PC-3 (cell line): ENCODE measurements at regions not wholly inside any gene's neighbourhood (a gene's known extent, or its start where the extent isn't known, plus 50 kb on each side); places are given as distances from the start of the nearest gene placed in this dataset.

Experiments used
- ATAC-seq: fragments of 200-7000 bp; cut with Tn5 transposase; 2 replicates; pipeline ENCODE4 v1.9.1; 2020; ENCODE audit warnings: mild to moderate bottlenecking, moderate library complexity
- BruUV-seq: library from RNA; stranded (reverse); fragments of 400-500 nt; replicated peaks from 2 replicates; lab custom pipeline; 2021; lab: Mats Ljungman, UMichigan
- CTCF ChIA-PET: fragments of 300-600 bp; sonication (Branson Sonifier 250); formaldehyde crosslinking; loops from one replicate; lab custom pipeline; 2022; ENCODE audit warnings: antibody characterized with exemption; lab: Charles Lee
- POLR2A ChIA-PET: fragments of 300-600 bp; sonication (Branson Sonifier 250); formaldehyde crosslinking; loops from one replicate; lab custom pipeline; 2022; ENCODE audit warnings: antibody characterized with exemption; ENCODE audit not compliant: unreplicated experiment; lab: Charles Lee
- DNase-seq: peaks from one replicate; pipeline ENCODE4 v3.0.0-alpha.2; 2015
- H2AFZ ChIP-seq: fragments of 300-600 bp; sonication (generic); 2 replicates; pipeline ENCODE4 v1.6.0; 2016; ENCODE audit warnings: antibody characterized with exemption, low read length
- H3F3A ChIP-seq: fragments of 300-600 bp; sonication (generic); one replicate; pipeline ENCODE4 v1.6.0; 2017; ENCODE audit warnings: antibody characterized with exemption, low read length, control low read depth, mild to moderate bottlenecking; ENCODE audit not compliant: unreplicated experiment
- H3K27ac ChIP-seq: fragments of 300-600 bp; sonication (generic); 2 replicates; pipeline ENCODE4 v1.5.1; 2016; ENCODE audit warnings: mild to moderate bottlenecking, low read length
- H3K27me3 ChIP-seq: fragments of 300-600 bp; sonication (generic); 2 replicates; pipeline ENCODE4 v1.6.1; 2016; ENCODE audit warnings: low read length, mixed read lengths
- H3K36me3 ChIP-seq: fragments of 300-600 bp; sonication (generic); 2 replicates; pipeline ENCODE4 v1.6.1; 2016; ENCODE audit warnings: low read depth, mixed run types, low read length, mixed read lengths
- H3K4me1 ChIP-seq: fragments of 300-600 bp; sonication (generic); 2 replicates; pipeline ENCODE4 v1.5.1; 2016; ENCODE audit warnings: low read length; ENCODE audit not compliant: insufficient read depth
- H3K4me2 ChIP-seq: fragments of 300-600 bp; sonication (generic); 2 replicates; pipeline ENCODE4 v1.6.0; 2016; ENCODE audit warnings: low read length
- H3K4me3 ChIP-seq: fragments of 300-600 bp; sonication (generic); 2 replicates; pipeline ENCODE4 v1.5.1; 2016; ENCODE audit warnings: mild to moderate bottlenecking, low read length, mixed read lengths
- H3K79me2 ChIP-seq: fragments of 300-600 bp; sonication (generic); 2 replicates; pipeline ENCODE4 v1.6.1; 2017; ENCODE audit warnings: low read length, mixed read lengths
- H3K9ac ChIP-seq: fragments of 300-600 bp; sonication (generic); 2 replicates; pipeline ENCODE4 v1.6.0; 2016; ENCODE audit warnings: mild to moderate bottlenecking, low read length
- H3K9me2 ChIP-seq: fragments of 300-600 bp; sonication (generic); replicated peaks from 2 replicates; pipeline ENCODE4 v1.6.1; 2016; ENCODE audit warnings: mixed run types, low read length, mixed read lengths
- H3K9me3 ChIP-seq: fragments of 300-600 bp; sonication (generic); 2 replicates; pipeline ENCODE4 v1.6.1; 2016; ENCODE audit warnings: low read length, mixed read lengths
- H4K20me1 ChIP-seq: fragments of 300-600 bp; sonication (generic); 2 replicates; pipeline ENCODE4 v1.6.1; 2016; ENCODE audit warnings: low read length, mixed read lengths
- CTCF ChIP-seq: fragments of 300-600 bp; sonication (generic); conservative IDR thresholded peaks from 2 replicates; pipeline ENCODE4 v1.5.1; 2017; ENCODE audit warnings: antibody characterized with exemption, low read depth, mild to moderate bottlenecking, low read length
- EZH2 ChIP-seq: fragments of 300-600 bp; sonication (generic); IDR thresholded peaks from one replicate; pipeline ENCODE4 v1.6.1; 2017; ENCODE audit warnings: antibody characterized with exemption, mild to moderate bottlenecking, low read length; ENCODE audit not compliant: unreplicated experiment
- EZH2phosphoT487 ChIP-seq: fragments of 300-600 bp; sonication (generic); IDR thresholded peaks from 2 replicates; pipeline ENCODE4 v1.6.1; 2018; ENCODE audit warnings: mild to moderate bottlenecking, antibody characterized with exemption, low read length, borderline replicate concordance
- intact Hi-C: fragments of 100-400 bp; cut with micrococcal nuclease; formaldehyde crosslinking; loops from 2 replicates; pipeline ENCODE4 v1.9.0; 2023

GRCh38 chr1:195337646-195338045, 1270.6 kb downstream of the KCNT2 start:
- ChIA-PET CTCF (no interaction called here), POLR2A (no interaction called here)
- H3K79me2 ChIP-seq = no peaks in the 10 kb centered on the region
- no peaks in the 10 kb centered on the region for H4K20me1 ChIP-seq
- H3K9me2 ChIP-seq = no peaks in the 10 kb centered on the region
- H3K4me1 ChIP-seq = no peaks in the 10 kb centered on the region
- no peaks in the 10 kb centered on the region for H3K27me3 ChIP-seq
- BruUV-seq = no TSS peak
- H3K36me3 ChIP-seq = no peaks in the 10 kb centered on the region
- no peaks in the 10 kb centered on the region for H3F3A ChIP-seq
- H3K9ac ChIP-seq = no peak overlapping the region
- H3K9me3 ChIP-seq = no peaks in the 10 kb centered on the region
- DNase-seq = no peak
- no peak overlapping the region for H3K4me2 ChIP-seq
- TF ChIP-seq CTCF = no peak
- no peak for TF ChIP-seq EZH2phosphoT487
- no peak for TF ChIP-seq EZH2
- intact Hi-C loops = no loop called here
- no peak for ATAC-seq
- H3K27ac ChIP-seq = no peak overlapping the region
- H2AFZ ChIP-seq = no peak overlapping the region
- H3K4me3 ChIP-seq = no peak overlapping the region

GRCh38 chr1:195336812-195337211, 1271.4 kb downstream of the KCNT2 start:
- no peak for TF ChIP-seq CTCF
- no peak for TF ChIP-seq EZH2
- TF ChIP-seq EZH2phosphoT487 = no peak
- Histone ChIP-seq H3K4me3 (no peak overlapping the region), H3K27me3 (no peaks in the 10 kb centered on the region), H3K79me2 (no peaks in the 10 kb centered on the region), H3K27ac (no peak overlapping the region), H3K9ac (no peak overlapping the region), H3K36me3 (no peaks in the 10 kb centered on the region), H2AFZ (no peak overlapping the region), H3F3A (no peaks in the 10 kb centered on the region), H4K20me1 (no peaks in the 10 kb centered on the region), H3K4me1 (no peaks in the 10 kb centered on the region), H3K9me2 (no peaks in the 10 kb centered on the region), H3K9me3 (no peaks in the 10 kb centered on the region), H3K4me2 (no peak overlapping the region)
- POLR2A ChIA-PET = no interaction called here
- no TSS peak for BruUV-seq
- CTCF ChIA-PET = no interaction called here
- ATAC-seq (no peak), DNase-seq (no peak)
- intact Hi-C loops = loop anchor here (1.0 kb wide), 1 partner anchor 104 kb away; no protein-coding TSS in a partner anchor

- no peaks in the 10 kb centered on the region for H3K9me2 ChIP-seq
- no peak overlapping the region for H3K4me2 ChIP-seq
- H2AFZ ChIP-seq = no peak overlapping the region
- no peaks in the 10 kb centered on the region for H3F3A ChIP-seq
- no peaks in the 10 kb centered on the region for H3K27me3 ChIP-seq
- no TSS peak for BruUV-seq
- no peaks in the 10 kb centered on the region for H3K4me1 ChIP-seq
- no peak for TF ChIP-seq EZH2phosphoT487
- no peak for TF ChIP-seq EZH2
- TF ChIP-seq CTCF = no peak
- no peak for ATAC-seq
- no peak overlapping the region for H3K4me3 ChIP-seq
- H3K9me3 ChIP-seq = no peaks in the 10 kb centered on the region
- no peak overlapping the region for H3K27ac ChIP-seq
- H4K20me1 ChIP-seq = no peaks in the 10 kb centered on the region
- DNase-seq = no peak
- intact Hi-C loops = no loop called here
- POLR2A ChIA-PET = no interaction called here
- H3K79me2 ChIP-seq = no peaks in the 10 kb centered on the region
- H3K36me3 ChIP-seq = no peaks in the 10 kb centered on the region
- no peak overlapping the region for H3K9ac ChIP-seq
- CTCF ChIA-PET = no interaction called here
Measured at GRCh38 chr1:195335541-195335940, 1272.7 kb downstream of the KCNT2 start.
